Keratinocyte (primary cell): ENCODE measurements at regions not wholly inside any gene's neighbourhood (a gene's known extent, or its start where the extent isn't known, plus 50 kb on each side); places are given as distances from the start of the nearest gene placed in this dataset.

ENCODE experiments used
- DNase-seq: peaks from one replicate; pipeline ENCODE4 v3.0.0-alpha.2; 2011; ENCODE audit warnings: low read depth, missing footprints, low spot score
- FAIRE-seq: peaks from 2 replicates; lab custom pipeline; 2011; peaks lifted over from hg19 to GRCh38; lab: Jason Lieb, UNC
- H2AFZ ChIP-seq: 2 replicates; pipeline ENCODE4 v1.6.0; 2012; ENCODE audit warnings: low read length, control low read depth, inconsistent platforms; ENCODE audit not compliant: control insufficient read depth
- H3K27ac ChIP-seq: 2 replicates; pipeline ENCODE4 v1.5.1; 2011; ENCODE audit warnings: low read length; ENCODE audit not compliant: control insufficient read depth, insufficient read depth
- H3K27me3 ChIP-seq: 3 replicates; pipeline ENCODE4 v1.6.0; 2011; ENCODE audit warnings: low read length; ENCODE audit not compliant: control insufficient read depth, insufficient read depth; ENCODE audit errors: extremely low read depth
- H3K36me3 ChIP-seq, 2 experiments: 2 replicates in 1 of 2; 3 replicates in 1 of 2; pipeline ENCODE4 v1.5.1; 2011; ENCODE audit warnings: low read length in 2 of 2, mild to moderate bottlenecking in 1 of 2; ENCODE audit not compliant: control insufficient read depth in 2 of 2, insufficient read depth in 2 of 2; ENCODE audit errors: extremely low read depth in 1 of 2
- H3K4me1 ChIP-seq: 3 replicates; pipeline ENCODE4 v1.5.1; 2011; ENCODE audit warnings: low read length; ENCODE audit not compliant: control insufficient read depth, insufficient read depth; ENCODE audit errors: extremely low read depth
- H3K4me2 ChIP-seq: 3 replicates; pipeline ENCODE4 v1.6.0; 2011; ENCODE audit warnings: low read depth, low read length; ENCODE audit not compliant: control insufficient read depth, insufficient read depth; ENCODE audit errors: extremely low read depth
- H3K4me3 ChIP-seq, 3 experiments: fragments of 200-600 bp in 1 of 3; sonication (generic) in 1 of 3; 2 replicates in 2 of 3; 3 replicates in 1 of 3; pipeline ENCODE4 v1.5.1; 2011 to 2016; ENCODE audit warnings: low read length in 3 of 3, mild to moderate bottlenecking in 3 of 3, control low read depth in 2 of 3, inconsistent platforms in 1 of 3, low read depth in 1 of 3, mixed read lengths in 1 of 3, mixed run types in 1 of 3, moderate library complexity in 1 of 3; ENCODE audit not compliant: control insufficient read depth in 2 of 3, insufficient read depth in 2 of 3; ENCODE audit errors: extremely low read depth in 1 of 3
- H3K79me2 ChIP-seq: 2 replicates; pipeline ENCODE4 v1.6.0; 2012; ENCODE audit warnings: low read length; ENCODE audit not compliant: control insufficient read depth, insufficient read depth
- H3K9ac ChIP-seq: 3 replicates; pipeline ENCODE4 v1.6.0; 2011; ENCODE audit warnings: low read length; ENCODE audit not compliant: control insufficient read depth, insufficient read depth; ENCODE audit errors: extremely low read depth
- H3K9me1 ChIP-seq: 3 replicates; pipeline ENCODE4 v1.6.0; 2011; ENCODE audit warnings: low read length; ENCODE audit not compliant: control insufficient read depth, insufficient read depth; ENCODE audit errors: extremely low read depth
- H3K9me3 ChIP-seq: 2 replicates; pipeline ENCODE4 v1.5.1; 2012; ENCODE audit warnings: low read depth, low read length; ENCODE audit not compliant: control insufficient read depth
- H4K20me1 ChIP-seq: 3 replicates; pipeline ENCODE4 v1.6.0; 2011; ENCODE audit warnings: low read length; ENCODE audit not compliant: control insufficient read depth, insufficient read depth; ENCODE audit errors: extremely low read depth
- CTCF ChIP-seq, 3 experiments: IDR thresholded peaks in 1 of 3; conservative IDR thresholded peaks in 1 of 3; optimal IDR thresholded peaks in 1 of 3; 2 replicates in 2 of 3; 3 replicates in 1 of 3; pipeline versions ENCODE3 to v1.5.1; 2011; ENCODE audit warnings: low read length in 3 of 3, mild to moderate bottlenecking in 3 of 3, moderate library complexity in 2 of 3, control low read depth in 1 of 3, inconsistent platforms in 1 of 3; ENCODE audit not compliant: insufficient read depth in 2 of 3; ENCODE audit errors: extremely low read depth in 1 of 3
- EZH2 ChIP-seq: IDR thresholded peaks from one replicate; pipeline ENCODE4 v1.6.1; 2012; ENCODE audit warnings: inconsistent platforms, mild to moderate bottlenecking, low read length, moderate library complexity
- dilution Hi-C: fragments of 300-500 bp; cut with MboI; formaldehyde crosslinking; loops from one replicate; pipeline ENCODE4 v1.7.0; 2020; ENCODE audit warnings: low sequenced_read_pairs; ENCODE audit not compliant: extremely low pct_ligation_motif_present

GRCh38 chr14:66360366-66360926 is 125.7 kb upstream of the CCDC196 start:
- TF ChIP-seq CTCF (optimal IDR thresholded peaks at IDR 0.05 in 1 of 3, IDR thresholded peaks at IDR 0.05 in 1 of 3, conservative IDR thresholded peaks at IDR 0.05 in 1 of 3; ENCODE audit: extremely low read depth in 1 of 3, insufficient read depth in 2 of 3, low read length in 3 of 3) (no peak), EZH2 (no peak)
- Histone ChIP-seq H3K27ac (no peak overlapping the region), H3K4me1 (no peaks in the 10 kb centered on the region), H3K27me3 (peaks cover 12% of the 10 kb centered on the region), H2AFZ (no peak overlapping the region), H3K79me2 (no peaks in the 10 kb centered on the region), H3K9me1 (no peaks in the 10 kb centered on the region), H3K4me3 (no peak overlapping the region), H3K36me3 (no peaks in the 10 kb centered on the region), H3K9ac (no peak overlapping the region), H4K20me1 (no peaks in the 10 kb centered on the region), H3K4me2 (no peak overlapping the region), H3K9me3 (no peaks in the 10 kb centered on the region)
- FAIRE-seq (no peak), DNase-seq (no peak)
- dilution Hi-C loops = no loop called here

DNA sequence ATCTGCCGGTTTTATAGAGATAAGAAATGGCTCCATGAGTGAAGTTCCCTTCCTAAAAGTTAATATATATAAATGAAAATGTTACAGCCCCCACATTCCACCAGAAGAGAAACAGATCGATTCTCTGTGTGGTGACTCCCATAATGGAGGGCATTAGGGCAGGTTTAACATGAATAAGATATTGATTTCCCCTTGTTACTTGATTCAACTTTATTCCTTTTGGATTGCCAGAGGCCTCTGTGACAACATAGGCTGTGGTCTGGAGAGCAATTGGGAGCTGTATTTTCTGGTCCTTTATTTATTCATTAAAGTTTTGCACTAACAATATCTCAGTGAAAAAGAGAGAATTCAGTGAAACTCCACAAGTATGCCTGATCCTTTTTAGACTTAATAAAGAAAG is 125.2 kb upstream of the CCDC196 start:
- TF ChIP-seq EZH2 = no peak
- TF ChIP-seq CTCF (optimal IDR thresholded peaks at IDR 0.05 in 1 of 3, IDR thresholded peaks at IDR 0.05 in 1 of 3, conservative IDR thresholded peaks at IDR 0.05 in 1 of 3; ENCODE audit: extremely low read depth in 1 of 3, insufficient read depth in 2 of 3, low read length in 3 of 3) = no peak
- H2AFZ ChIP-seq = no peak overlapping the region
- no peak overlapping the region for H3K9ac ChIP-seq
- no peak overlapping the region for H3K4me3 ChIP-seq
- FAIRE-seq = no peak
- no peak overlapping the region for H3K27ac ChIP-seq
- H3K9me1 ChIP-seq = no peaks in the 10 kb centered on the region
- no peaks in the 10 kb centered on the region for H3K79me2 ChIP-seq
- H3K27me3 ChIP-seq = peaks cover 12% of the 10 kb centered on the region
- H3K4me1 ChIP-seq = no peaks in the 10 kb centered on the region
- dilution Hi-C loops = no loop called here
- no peaks in the 10 kb centered on the region for H3K9me3 ChIP-seq
- DNase-seq = no peak
- no peak overlapping the region for H3K4me2 ChIP-seq
- H4K20me1 ChIP-seq = no peaks in the 10 kb centered on the region
- H3K36me3 ChIP-seq = no peaks in the 10 kb centered on the region
